ENCODE measurements at regions not wholly inside any gene's neighbourhood (a gene's known extent, or its start where the extent isn't known, plus 50 kb on each side); places are given as distances from the start of the nearest gene placed in this dataset.

- intact Hi-C loops (cut with DNase I), result no loop called here
- H3K27me3 ChIP-seq (ENCODE audit: low read depth), result no peaks in the 10 kb centered on the region
- no peak overlapping the region for H3K27ac ChIP-seq
- H3K4me3 ChIP-seq, result no peak overlapping the region
- TF ChIP-seq CTCF (IDR thresholded peaks at IDR 0.05), result no peak
- no peaks in the 10 kb centered on the region for H3K4me1 ChIP-seq
- H3K9me3 ChIP-seq, result peaks cover 23% of the 10 kb centered on the region
- DNase-seq (no peak), ATAC-seq (no peak)
- H3K36me3 ChIP-seq, result no peaks in the 10 kb centered on the region
Measured at GRCh38 chr2:206379886-206380285, 63.4 kb upstream of the ADAM23 start.

- H3K27me3 ChIP-seq (ENCODE audit: low read depth), result no peaks in the 10 kb centered on the region
- no peak for TF ChIP-seq CTCF (IDR thresholded peaks at IDR 0.05)
- H3K9me3 ChIP-seq, result peaks cover 13% of the 10 kb centered on the region
- no peak overlapping the region for H3K27ac ChIP-seq
- no peaks in the 10 kb centered on the region for H3K36me3 ChIP-seq
- no peaks in the 10 kb centered on the region for H3K4me1 ChIP-seq
- H3K4me3 ChIP-seq, result no peak overlapping the region
- ATAC-seq (no peak), DNase-seq (no peak)
- intact Hi-C loops (cut with DNase I), result no loop called here
Measured at GRCh38 chr2:206381881-206382280, 61.5 kb upstream of the ADAM23 start.

- intact Hi-C loops (cut with DNase I), result no loop called here
- Histone ChIP-seq H3K27me3 (ENCODE audit: low read depth) (no peaks in the 10 kb centered on the region), H3K27ac (no peak overlapping the region), H3K36me3 (no peaks in the 10 kb centered on the region), H3K4me1 (no peaks in the 10 kb centered on the region), H3K4me3 (no peak overlapping the region), H3K9me3 (peaks cover 13% of the 10 kb centered on the region)
- DNase-seq (no peak), ATAC-seq (no peak)
- no peak for TF ChIP-seq CTCF (IDR thresholded peaks at IDR 0.05)
Measured at GRCh38 chr2:206383669-206384068, 59.7 kb upstream of the ADAM23 start.

- TF ChIP-seq CTCF (IDR thresholded peaks at IDR 0.05), result no peak
- Histone ChIP-seq H3K4me3 (no peak overlapping the region), H3K36me3 (no peaks in the 10 kb centered on the region), H3K27ac (no peak overlapping the region), H3K9me3 (peaks cover 13% of the 10 kb centered on the region), H3K27me3 (ENCODE audit: low read depth) (no peaks in the 10 kb centered on the region), H3K4me1 (no peaks in the 10 kb centered on the region)
- intact Hi-C loops (cut with DNase I), result no loop called here
- no peak for ATAC-seq
- DNase-seq, result no peak
Measured at GRCh38 chr2:206387808-206388207, 55.5 kb upstream of the ADAM23 start.

- intact Hi-C loops (cut with DNase I), result no loop called here
Measured at GRCh38 chr2:206388698-206389097, 54.6 kb upstream of the ADAM23 start.

More at GRCh38 chr2:206388698-206389097, 54.6 kb upstream of the ADAM23 start:
- H3K4me1 ChIP-seq, result no peaks in the 10 kb centered on the region
- H3K4me3 ChIP-seq, result no peak overlapping the region
- H3K36me3 ChIP-seq, result no peaks in the 10 kb centered on the region
- peaks cover 11% of the 10 kb centered on the region for H3K9me3 ChIP-seq
- DNase-seq (no peak), ATAC-seq (no peak)
- no peak overlapping the region for H3K27ac ChIP-seq
- no peak for TF ChIP-seq CTCF (IDR thresholded peaks at IDR 0.05)
- no peaks in the 10 kb centered on the region for H3K27me3 ChIP-seq (ENCODE audit: low read depth)

All from lower lobe of right lung (tissue), 2 donors.